IMR-90 (cell line): ENCODE measurements at regions not wholly inside any gene's neighbourhood (a gene's known extent, or its start where the extent isn't known, plus 50 kb on each side); places are given as distances from the start of the nearest gene placed in this dataset.

Experiments used
- ATAC-seq: fragments of 200-7000 bp; cut with Tn5 transposase; 2 replicates; pipeline ENCODE4 v1.9.1; 2020; ENCODE audit warnings: low read depth, mild to moderate bottlenecking, moderate library complexity
- BruUV-seq: library from RNA; stranded (reverse); fragments of 400-500 nt; replicated peaks from 2 replicates; lab custom pipeline; 2021; lab: Mats Ljungman, UMichigan
- CTCF ChIA-PET: fragments of 300-600 bp; formaldehyde crosslinking; extraction: SDS; loops from one replicate; lab custom pipeline; 2021; ENCODE audit warnings: antibody characterized with exemption; lab: Yijun Ruan, JAX
- POLR2A ChIA-PET: fragments of 300-600 bp; sonication (Branson Sonifier 250); formaldehyde crosslinking; loops from one replicate; lab custom pipeline; 2022; ENCODE audit warnings: antibody characterized with exemption; ENCODE audit not compliant: unreplicated experiment; lab: Charles Lee
- DNase-seq: peaks from one replicate; pipeline ENCODE4 v3.0.0; 2013
- H2AFZ ChIP-seq: replicated peaks from 2 replicates; pipeline ENCODE3; 2013; ENCODE audit warnings: low read length, mild to moderate bottlenecking; ENCODE audit not compliant: poor library complexity
- H2AK5ac ChIP-seq: 2 replicates; pipeline ENCODE4 v1.6.1; 2013; ENCODE audit warnings: low read depth, low read length, inconsistent platforms
- H2AK9ac ChIP-seq: replicated peaks from 2 replicates; pipeline ENCODE3; 2013; ENCODE audit warnings: mild to moderate bottlenecking, low read depth, low read length, moderate library complexity; ENCODE audit not compliant: poor library complexity
- H2BK120ac ChIP-seq: 2 replicates; pipeline ENCODE4 v1.6.1; 2013; ENCODE audit warnings: low read depth, low read length, inconsistent platforms
- H2BK15ac ChIP-seq: 3 replicates; pipeline ENCODE4 v1.6.1; 2013; ENCODE audit warnings: low read depth, low read length, inconsistent platforms
- H2BK20ac ChIP-seq: 2 replicates; pipeline ENCODE4 v1.6.1; 2013; ENCODE audit warnings: low read depth, mild to moderate bottlenecking, inconsistent platforms, low read length, moderate library complexity
- H2BK5ac ChIP-seq: 2 replicates; pipeline ENCODE4 v1.6.1; 2013; ENCODE audit warnings: mild to moderate bottlenecking, low read depth, low read length, inconsistent platforms; ENCODE audit not compliant: poor library complexity, severe bottlenecking
- H3K14ac ChIP-seq: replicated peaks from 2 replicates; pipeline ENCODE4 v1.6.1; 2013; ENCODE audit warnings: low read depth, low read length, inconsistent platforms
- H3K18ac ChIP-seq: 2 replicates; pipeline ENCODE4 v1.6.1; 2013; ENCODE audit warnings: low read depth, low read length, control low read depth
- H3K23ac ChIP-seq: 2 replicates; pipeline ENCODE4 v1.6.1; 2013; ENCODE audit warnings: low read depth, low read length, inconsistent platforms
- H3K27ac ChIP-seq: 2 replicates; pipeline ENCODE4 v1.5.1; 2013; ENCODE audit warnings: mild to moderate bottlenecking, control low read depth, low read length; ENCODE audit not compliant: insufficient read depth
- H3K27me3 ChIP-seq: 2 replicates; pipeline ENCODE4 v1.6.1; 2013; ENCODE audit warnings: low read length; ENCODE audit not compliant: control insufficient read depth, insufficient read depth
- H3K36me3 ChIP-seq: 2 replicates; pipeline ENCODE4 v1.6.1; 2013; ENCODE audit warnings: low read length, mixed read lengths; ENCODE audit not compliant: control insufficient read depth, insufficient read depth
- H3K4ac ChIP-seq: 2 replicates; pipeline ENCODE4 v1.6.1; 2013; ENCODE audit warnings: low read depth, low read length, inconsistent platforms
- H3K4me1 ChIP-seq: 2 replicates; pipeline ENCODE4 v1.6.1; 2013; ENCODE audit warnings: low read length, mixed read lengths; ENCODE audit not compliant: control insufficient read depth, insufficient read depth
- H3K4me2 ChIP-seq: 2 replicates; pipeline ENCODE4 v1.6.1; 2013; ENCODE audit warnings: low read depth, mild to moderate bottlenecking, control low read depth, low read length, moderate library complexity
- H3K4me3 ChIP-seq: 2 replicates; pipeline ENCODE4 v1.5.1; 2013; ENCODE audit warnings: low read depth, mild to moderate bottlenecking, control low read depth, low read length, moderate library complexity; ENCODE audit not compliant: insufficient read depth
- H3K56ac ChIP-seq: 2 replicates; pipeline ENCODE4 v1.6.1; 2013; ENCODE audit warnings: low read length, inconsistent platforms; ENCODE audit not compliant: insufficient read depth; ENCODE audit errors: extremely low read depth
- H3K79me1 ChIP-seq, 2 experiments: 2 replicates each; pipeline ENCODE4 v1.6.1; 2013; ENCODE audit warnings: low read length in 2 of 2, inconsistent platforms in 1 of 2, low read depth in 1 of 2
- H3K9ac ChIP-seq: 2 replicates; pipeline ENCODE4 v1.6.1; 2013; ENCODE audit warnings: low read depth, low read length, control low read depth
- H3K9me1 ChIP-seq: 2 replicates; pipeline ENCODE4 v1.6.1; 2013; ENCODE audit warnings: low read length, inconsistent platforms; ENCODE audit not compliant: insufficient read depth
- H3K9me3 ChIP-seq: 2 replicates; pipeline ENCODE4 v1.6.1; 2013; ENCODE audit warnings: low read length; ENCODE audit not compliant: control insufficient read depth, insufficient read depth
- H4K20me1 ChIP-seq: 2 replicates; pipeline ENCODE4 v1.6.1; 2013; ENCODE audit warnings: low read length, inconsistent platforms; ENCODE audit not compliant: insufficient read depth
- H4K5ac ChIP-seq: 2 replicates; pipeline ENCODE4 v1.6.1; 2013; ENCODE audit warnings: mild to moderate bottlenecking, low read depth, low read length, control low read depth
- H4K8ac ChIP-seq, 2 experiments: 2 replicates each; pipeline ENCODE4 v1.6.1; 2013; ENCODE audit warnings: low read depth in 2 of 2, low read length in 2 of 2, control low read depth in 1 of 2, inconsistent platforms in 1 of 2
- H4K91ac ChIP-seq: 2 replicates; pipeline ENCODE4 v1.6.1; 2013; ENCODE audit warnings: low read depth, low read length, inconsistent platforms; ENCODE audit not compliant: insufficient read depth
- BHLHE40 ChIP-seq: fragments of 150-350 bp; IDR thresholded peaks from 2 replicates; pipeline ENCODE4 v1.6.1; 2016; ENCODE audit warnings: mild to moderate bottlenecking, low read depth, low read length
- CEBPB ChIP-seq: IDR thresholded peaks from 2 replicates; pipeline ENCODE4 v1.6.1; 2012; ENCODE audit warnings: low read depth, low read length, improper control_type of control experiment
- CHD1 ChIP-seq: IDR thresholded peaks from 2 replicates; pipeline ENCODE4 v1.6.1; 2012; ENCODE audit warnings: low read depth, low read length, improper control_type of control experiment
- CTCF ChIP-seq: conservative IDR thresholded peaks from 2 replicates; pipeline ENCODE4 v1.5.1; 2012; ENCODE audit warnings: mild to moderate bottlenecking, low read depth, low read length, improper control_type of control experiment
- ELK1 ChIP-seq: fragments of 150-350 bp; IDR thresholded peaks from 2 replicates; pipeline ENCODE4 v1.6.1; 2016; ENCODE audit warnings: low read depth, mild to moderate bottlenecking, low read length, moderate library complexity, borderline replicate concordance
- FOS ChIP-seq: fragments of 150-350 bp; IDR thresholded peaks from 2 replicates; pipeline ENCODE4 v1.6.1; 2016; ENCODE audit warnings: low read depth, low read length
- MAFK ChIP-seq: IDR thresholded peaks from 2 replicates; pipeline ENCODE4 v1.6.1; 2012; ENCODE audit warnings: low read depth, low read length, improper control_type of control experiment
- MAZ ChIP-seq: IDR thresholded peaks from 2 replicates; pipeline ENCODE4 v1.6.1; 2012; ENCODE audit warnings: low read depth, mild to moderate bottlenecking, low read length, improper control_type of control experiment, moderate library complexity, borderline replicate concordance
- MXI1 ChIP-seq: IDR thresholded peaks from 2 replicates; pipeline ENCODE4 v1.6.1; 2012; ENCODE audit warnings: low read depth, mild to moderate bottlenecking, low read length, moderate library complexity, borderline replicate concordance
- NFE2L2 ChIP-seq: fragments of 150-350 bp; IDR thresholded peaks from 2 replicates; pipeline ENCODE4 v1.6.1; 2016; ENCODE audit warnings: low read depth, mild to moderate bottlenecking, low read length
- POLR2A ChIP-seq: IDR thresholded peaks from 2 replicates; pipeline ENCODE4 v1.6.1; 2012; ENCODE audit warnings: mild to moderate bottlenecking, low read depth, low read length
- RAD21 ChIP-seq: IDR thresholded peaks from 2 replicates; pipeline ENCODE4 v1.6.1; 2012; ENCODE audit warnings: low read length, improper control_type of control experiment
- RCOR1 ChIP-seq: IDR thresholded peaks from 2 replicates; pipeline ENCODE4 v1.6.1; 2012; ENCODE audit warnings: mild to moderate bottlenecking, low read length, improper control_type of control experiment; ENCODE audit not compliant: insufficient replicate concordance
- RFX5 ChIP-seq: IDR thresholded peaks from 2 replicates; pipeline ENCODE4 v1.8.0; 2012; ENCODE audit warnings: low read depth, mild to moderate bottlenecking, low read length, moderate library complexity
- SMC3 ChIP-seq: fragments of 150-350 bp; IDR thresholded peaks from 2 replicates; pipeline ENCODE4 v1.6.1; 2016; ENCODE audit warnings: low read depth, mild to moderate bottlenecking, antibody characterized with exemption, low read length, moderate library complexity
- USF2 ChIP-seq: fragments of 150-350 bp; IDR thresholded peaks from 2 replicates; pipeline ENCODE4 v1.6.1; 2017; ENCODE audit warnings: mild to moderate bottlenecking, antibody characterized with exemption, low read length, low read depth
- WGBS, 2 experiments: methylation state at CpG; one replicate each; pipeline versions ENCODE4 v1.1.5 to v1.1.7; 2013; ENCODE audit warnings: missing lambda C conversion rate in 2 of 2; ENCODE audit not compliant: insufficient read length in 1 of 2; ENCODE audit errors: extremely low coverage in 2 of 2; 5-methylcytosine and 5-hydroxymethylcytosine counted together
- dilution Hi-C: fragments of 300-500 bp; cut with HindIII; formaldehyde crosslinking; loops from one replicate; pipeline ENCODE4 v1.14.3; 2018; ENCODE audit warnings: low sequenced_read_pairs; ENCODE audit not compliant: unreplicated experiment
- in situ Hi-C: fragments of 300-500 bp; cut with MboI; formaldehyde crosslinking; loops from 3 replicates; pipeline ENCODE4 v1.14.3; 2019; ENCODE audit warnings: low sequenced_read_pairs, inconsistent platforms, mixed read lengths
- intact Hi-C: fragments of 100-400 bp; cut with micrococcal nuclease; formaldehyde crosslinking; loops from 2 replicates; pipeline ENCODE4 v1.10.0; 2022

GRCh38 chr10:131676046-131676799, 224.6 kb upstream of the PPP2R2D start:
- no peak for ATAC-seq
- no peak overlapping the region for H3K27ac ChIP-seq
- dilution Hi-C loops (no loop called here), in situ Hi-C loops (no loop called here), intact Hi-C loops (no loop called here)
- H3K4ac ChIP-seq, result no peak overlapping the region
- H2BK20ac ChIP-seq, result no peak overlapping the region
- H3K23ac ChIP-seq, result no peak overlapping the region
- no peak overlapping the region for H4K91ac ChIP-seq
- H4K5ac ChIP-seq, result no peak overlapping the region
- no peaks in the 10 kb centered on the region for H3K36me3 ChIP-seq
- DNase-seq, result no peak
- no peak overlapping the region for H2AK9ac ChIP-seq
- H3K9me3 ChIP-seq, result peaks cover 54% of the 10 kb centered on the region
- no peak overlapping the region for H3K56ac ChIP-seq
- H2AFZ ChIP-seq, result no peak overlapping the region
- H3K14ac ChIP-seq, result no peak overlapping the region
- no peak overlapping the region for H3K4me2 ChIP-seq
- H3K4me3 ChIP-seq, result no peak overlapping the region
- no peaks in the 10 kb centered on the region for H3K79me1 ChIP-seq
- no peaks in the 10 kb centered on the region for H3K27me3 ChIP-seq
- no peak for TF ChIP-seq ELK1
- no peak for TF ChIP-seq CEBPB
- TF ChIP-seq FOS, result no peak
- TF ChIP-seq MAZ, result no peak
- no peak for TF ChIP-seq NFE2L2
- no peak for TF ChIP-seq SMC3
- TF ChIP-seq MXI1, result no peak
- TF ChIP-seq BHLHE40, result no peak
- TF ChIP-seq CHD1, result no peak
- TF ChIP-seq RCOR1, result no peak
- no peak for TF ChIP-seq USF2
- no peak for TF ChIP-seq MAFK
- TF ChIP-seq POLR2A, result no peak
- TF ChIP-seq RFX5, result no peak
- no peak for TF ChIP-seq RAD21
- TF ChIP-seq CTCF, result no peak
- POLR2A ChIA-PET, result no interaction called here
- no peak overlapping the region for H2AK5ac ChIP-seq
- no peaks in the 10 kb centered on the region for H3K9me1 ChIP-seq
- 70% methylated on average over 13 of the region's 28 CpGs; no CpG with 5 or more reads in 1 of the 2 experiments for WGBS, 2 experiments
- H3K18ac ChIP-seq, result no peak overlapping the region
- no peak overlapping the region for H2BK120ac ChIP-seq
- H3K4me1 ChIP-seq, result no peaks in the 10 kb centered on the region
- no peak overlapping the region for H2BK5ac ChIP-seq
- no peaks in the 10 kb centered on the region for H4K20me1 ChIP-seq
- no peak overlapping the region for H4K8ac ChIP-seq
- no peak overlapping the region for H2BK15ac ChIP-seq
- CTCF ChIA-PET, result no interaction called here
- no TSS peak for BruUV-seq
- no peak overlapping the region for H3K9ac ChIP-seq
